Activated naive CD8-positive, alpha-beta T cell treated with anti-CD3 and anti-CD28 coated beads, Interleukin-2, amount 50 U/mL, for 24 hours (primary cell): ENCODE measurements at regions not wholly inside any gene's neighbourhood (a gene's known extent, or its start where the extent isn't known, plus 50 kb on each side); places are given as distances from the start of the nearest gene placed in this dataset.

Experiments used
- ATAC-seq: fragments of 150-1000 bp; cut with Tn5 transposase; one replicate; pipeline ENCODE4 v1.10.0; 2021
- DNase-seq: peaks from one replicate; pipeline ENCODE4 v3.0.0; 2021
- H3K27ac Mint-ChIP-seq: one replicate; pipeline ENCODE4 v1.8.0; 2021; ENCODE audit warnings: mild to moderate bottlenecking, mixed read lengths
- H3K27me3 Mint-ChIP-seq: one replicate; pipeline ENCODE4 v1.8.0; 2021; ENCODE audit warnings: mixed read lengths
- H3K36me3 Mint-ChIP-seq: one replicate; pipeline ENCODE4 v1.8.0; 2021; ENCODE audit warnings: low read depth, mixed read lengths
- H3K4me1 Mint-ChIP-seq: one replicate; pipeline ENCODE4 v1.8.0; 2021; ENCODE audit warnings: mixed read lengths
- H3K4me3 Mint-ChIP-seq: one replicate; pipeline ENCODE4 v1.8.0; 2021; ENCODE audit warnings: mild to moderate bottlenecking, moderate library complexity, mixed read lengths
- H3K9me3 Mint-ChIP-seq: one replicate; pipeline ENCODE4 v1.8.0; 2021; ENCODE audit warnings: mixed read lengths

GRCh38 chr11:29320196-29320595 lies 696.6 kb downstream of the KCNA4 start:
- DNase-seq (no peak), ATAC-seq (no peak)
- Mint-ChIP-seq H3K4me1 (no peaks in the 10 kb centered on the region), H3K4me3 (no peak overlapping the region), H3K27ac (no peak overlapping the region), H3K27me3 (no peaks in the 10 kb centered on the region), H3K36me3 (no peaks in the 10 kb centered on the region), H3K9me3 (peaks cover 3% of the 10 kb centered on the region)

DNA sequence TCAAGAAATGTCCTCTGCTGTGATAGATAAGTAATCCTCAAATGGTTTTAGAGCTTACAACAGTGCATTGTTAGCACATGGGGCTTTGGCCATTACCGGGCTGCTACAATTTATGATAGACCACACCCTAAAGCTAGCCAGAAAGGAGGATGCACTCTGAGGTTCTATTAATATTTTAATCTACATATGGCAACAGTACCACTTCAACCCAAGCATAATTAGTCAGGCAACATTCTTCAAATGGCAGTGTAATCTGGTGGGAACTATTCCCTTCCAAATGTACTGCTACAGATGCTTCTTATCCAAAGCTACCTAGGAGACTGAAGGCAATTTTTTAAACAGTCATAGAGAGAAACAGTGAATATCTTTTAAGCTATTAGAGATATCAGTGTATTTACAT lies 697.6 kb downstream of the KCNA4 start:
- H3K4me3 Mint-ChIP-seq, result no peak overlapping the region
- no peaks in the 10 kb centered on the region for H3K4me1 Mint-ChIP-seq
- H3K9me3 Mint-ChIP-seq, result peaks cover 6% of the 10 kb centered on the region
- no peak overlapping the region for H3K27ac Mint-ChIP-seq
- DNase-seq, result no peak
- H3K36me3 Mint-ChIP-seq, result no peaks in the 10 kb centered on the region
- ATAC-seq, result no peak
- no peaks in the 10 kb centered on the region for H3K27me3 Mint-ChIP-seq

GRCh38 chr11:29318134-29318845 lies 698.5 kb downstream of the KCNA4 start:
- ATAC-seq, result no peak
- Mint-ChIP-seq H3K36me3 (no peaks in the 10 kb centered on the region), H3K27ac (no peak overlapping the region), H3K27me3 (no peaks in the 10 kb centered on the region), H3K9me3 (peaks cover 6% of the 10 kb centered on the region), H3K4me1 (no peaks in the 10 kb centered on the region), H3K4me3 (no peak overlapping the region)
- DNase-seq, result no peak

DNA sequence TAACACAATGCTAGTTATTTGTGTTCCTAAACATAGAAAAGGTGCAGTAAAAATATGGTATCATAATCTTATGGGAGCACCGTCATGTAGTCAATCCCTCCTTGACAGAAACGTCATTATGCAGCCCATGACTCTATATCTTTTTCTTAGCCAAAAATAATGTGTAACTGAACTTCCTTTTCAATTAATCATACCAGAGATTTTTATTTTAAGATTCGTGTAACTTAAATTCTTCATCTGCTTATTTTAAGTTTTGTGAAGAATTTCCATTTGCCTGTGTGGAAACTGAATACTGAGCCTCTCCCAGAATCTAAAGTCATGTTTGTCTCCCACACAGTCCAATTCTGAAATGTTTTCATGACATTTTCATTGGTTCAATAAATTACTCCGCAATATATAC lies 699.1 kb downstream of the KCNA4 start:
- H3K27me3 Mint-ChIP-seq, result no peaks in the 10 kb centered on the region
- peaks cover 6% of the 10 kb centered on the region for H3K9me3 Mint-ChIP-seq
- no peak overlapping the region for H3K4me3 Mint-ChIP-seq
- no peak overlapping the region for H3K27ac Mint-ChIP-seq
- ATAC-seq (no peak), DNase-seq (no peak)
- H3K36me3 Mint-ChIP-seq, result no peaks in the 10 kb centered on the region
- no peaks in the 10 kb centered on the region for H3K4me1 Mint-ChIP-seq

DNA sequence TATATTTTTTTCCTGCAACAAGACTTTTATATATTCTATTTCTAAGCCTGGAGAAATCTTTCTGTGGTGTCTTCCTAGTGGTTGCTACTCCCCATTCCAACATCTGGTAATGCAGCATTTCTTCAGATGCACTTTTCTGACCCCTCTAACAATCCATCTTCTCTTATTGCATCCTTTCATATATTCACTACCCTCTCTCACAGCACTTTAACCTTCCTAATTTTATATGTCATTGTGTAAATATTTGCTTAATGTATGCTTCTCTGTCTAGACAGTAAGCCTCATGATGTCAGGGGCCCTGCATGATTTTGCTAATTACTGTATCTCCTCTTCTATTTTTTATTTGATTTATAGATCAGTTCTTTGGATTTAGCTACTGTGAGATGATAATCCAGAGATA lies 701.6 kb downstream of the KCNA4 start:
- peaks cover 10% of the 10 kb centered on the region for H3K9me3 Mint-ChIP-seq

GRCh38 chr11:29314211-29314610 lies 702.6 kb downstream of the KCNA4 start:
- ATAC-seq (no peak), DNase-seq (no peak)
- Mint-ChIP-seq H3K36me3 (no peaks in the 10 kb centered on the region), H3K4me1 (no peaks in the 10 kb centered on the region), H3K4me3 (no peak overlapping the region), H3K9me3 (peaks cover 10% of the 10 kb centered on the region), H3K27me3 (no peaks in the 10 kb centered on the region), H3K27ac (no peak overlapping the region)

More for the DNA sequence above, 701.6 kb downstream of the KCNA4 start:
- Mint-ChIP-seq H3K27ac (no peak overlapping the region), H3K4me3 (no peak overlapping the region), H3K27me3 (no peaks in the 10 kb centered on the region), H3K36me3 (no peaks in the 10 kb centered on the region), H3K4me1 (no peaks in the 10 kb centered on the region)
- ATAC-seq, result no peak
- no peak for DNase-seq

DNA sequence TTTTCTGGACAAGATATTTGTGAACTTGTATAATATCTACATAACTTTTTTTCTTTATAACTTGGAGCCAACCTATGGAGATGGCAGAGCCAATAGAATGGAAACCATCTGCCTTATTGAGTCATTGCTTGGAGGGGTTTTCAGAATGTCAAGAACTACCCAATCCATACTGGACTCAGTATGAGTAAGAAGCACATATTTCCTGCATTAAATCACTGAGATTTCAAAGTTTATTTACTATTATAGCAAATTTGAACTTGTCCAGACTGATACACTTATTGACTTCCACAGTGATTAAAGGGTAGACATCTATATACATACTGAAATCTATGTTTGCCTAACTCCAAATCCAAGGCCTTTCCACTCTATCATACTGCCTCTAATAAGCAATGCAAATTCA lies 704.0 kb downstream of the KCNA4 start:
- Mint-ChIP-seq H3K9me3 (peaks cover 10% of the 10 kb centered on the region), H3K4me1 (no peaks in the 10 kb centered on the region), H3K4me3 (no peak overlapping the region), H3K36me3 (no peaks in the 10 kb centered on the region), H3K27ac (no peak overlapping the region), H3K27me3 (no peaks in the 10 kb centered on the region)
- DNase-seq, result no peak
- no peak for ATAC-seq

DNA sequence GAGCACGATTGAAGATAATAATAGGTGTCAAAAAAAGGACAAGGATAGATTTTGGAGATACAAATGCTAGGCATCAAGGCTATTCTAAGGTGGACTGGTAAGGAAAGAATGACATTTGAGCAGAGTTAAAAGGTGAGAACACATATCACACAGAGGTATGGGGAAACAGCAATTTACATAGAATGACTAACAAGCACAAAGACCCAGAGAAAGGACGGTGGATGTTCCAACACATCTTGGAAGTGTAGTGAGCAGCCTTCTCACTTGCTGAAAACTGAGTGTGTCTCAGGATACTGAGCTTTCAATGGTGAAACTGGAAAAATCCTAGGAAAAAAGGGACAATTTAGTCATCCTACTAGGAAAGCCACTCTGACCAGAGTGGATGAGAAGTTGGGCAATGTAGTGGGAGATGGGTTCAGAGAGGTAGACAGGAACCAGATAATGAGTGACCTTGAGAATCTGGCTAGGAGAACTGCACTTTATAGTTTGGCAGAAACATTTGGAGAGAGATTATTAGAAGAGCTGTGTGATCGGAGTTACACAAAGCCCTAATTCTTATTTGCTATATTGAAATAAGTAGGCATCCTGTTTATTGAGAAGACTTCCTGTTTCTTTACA lies 706.0 kb downstream of the KCNA4 start:
- no peak overlapping the region for H3K4me3 Mint-ChIP-seq
- ATAC-seq (no peak), DNase-seq (no peak)
- no peak overlapping the region for H3K27ac Mint-ChIP-seq
- peaks cover 10% of the 10 kb centered on the region for H3K9me3 Mint-ChIP-seq
- no peaks in the 10 kb centered on the region for H3K4me1 Mint-ChIP-seq
- H3K36me3 Mint-ChIP-seq, result no peaks in the 10 kb centered on the region
- H3K27me3 Mint-ChIP-seq, result no peaks in the 10 kb centered on the region

- Mint-ChIP-seq H3K9me3 (peaks cover 9% of the 10 kb centered on the region), H3K27ac (no peak overlapping the region), H3K4me1 (no peaks in the 10 kb centered on the region), H3K27me3 (no peaks in the 10 kb centered on the region), H3K4me3 (no peak overlapping the region), H3K36me3 (no peaks in the 10 kb centered on the region)
- ATAC-seq (no peak), DNase-seq (no peak)
Observed at GRCh38 chr11:29309992-29310391, 706.8 kb downstream of the KCNA4 start.

- DNase-seq, result no peak
- no peak for ATAC-seq
- Mint-ChIP-seq H3K27ac (no peak overlapping the region), H3K4me3 (no peak overlapping the region), H3K36me3 (no peaks in the 10 kb centered on the region), H3K4me1 (no peaks in the 10 kb centered on the region), H3K9me3 (peaks cover 11% of the 10 kb centered on the region), H3K27me3 (no peaks in the 10 kb centered on the region)
Observed at GRCh38 chr11:29306527-29306926, 710.3 kb downstream of the KCNA4 start.

DNA sequence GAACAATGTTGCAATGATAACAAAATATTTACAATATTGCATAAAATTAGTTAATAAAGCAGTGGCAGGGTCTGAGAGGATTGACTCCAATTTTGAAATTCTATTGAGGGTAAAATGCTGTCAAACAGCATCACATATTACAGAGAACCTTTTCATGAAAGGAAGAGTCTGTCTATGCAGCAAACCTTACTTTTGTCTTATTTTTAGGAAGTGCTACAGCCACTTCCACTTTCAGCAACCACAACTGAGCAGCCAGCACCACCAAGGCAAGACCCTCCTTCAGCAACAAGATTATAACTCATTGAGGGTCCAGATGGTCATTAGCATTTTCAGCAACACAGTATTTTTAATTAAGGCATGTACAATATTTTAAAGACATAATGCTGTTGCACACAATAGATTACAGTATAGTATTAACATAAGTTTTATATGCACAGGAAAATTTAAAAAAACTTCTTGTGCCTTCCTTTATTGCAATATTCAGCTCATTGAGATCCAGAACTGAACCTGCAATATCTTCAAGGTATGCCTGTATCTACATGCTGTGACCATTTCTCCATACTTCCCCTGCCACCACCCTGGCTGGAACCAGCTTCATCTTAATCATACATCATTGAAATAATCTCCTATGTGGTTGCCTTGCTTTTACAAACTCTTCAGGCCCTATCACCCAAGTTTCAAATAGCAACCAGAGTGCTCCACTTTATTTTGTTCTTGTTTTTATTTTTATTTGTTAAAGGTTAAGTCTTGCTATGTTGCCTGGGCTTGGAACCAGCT lies 711.2 kb downstream of the KCNA4 start:
- Mint-ChIP-seq H3K27me3 (no peaks in the 10 kb centered on the region), H3K36me3 (no peaks in the 10 kb centered on the region), H3K4me3 (no peak overlapping the region), H3K9me3 (peaks cover 8% of the 10 kb centered on the region), H3K27ac (no peak overlapping the region), H3K4me1 (no peaks in the 10 kb centered on the region)
- ATAC-seq (no peak), DNase-seq (no peak)

DNA sequence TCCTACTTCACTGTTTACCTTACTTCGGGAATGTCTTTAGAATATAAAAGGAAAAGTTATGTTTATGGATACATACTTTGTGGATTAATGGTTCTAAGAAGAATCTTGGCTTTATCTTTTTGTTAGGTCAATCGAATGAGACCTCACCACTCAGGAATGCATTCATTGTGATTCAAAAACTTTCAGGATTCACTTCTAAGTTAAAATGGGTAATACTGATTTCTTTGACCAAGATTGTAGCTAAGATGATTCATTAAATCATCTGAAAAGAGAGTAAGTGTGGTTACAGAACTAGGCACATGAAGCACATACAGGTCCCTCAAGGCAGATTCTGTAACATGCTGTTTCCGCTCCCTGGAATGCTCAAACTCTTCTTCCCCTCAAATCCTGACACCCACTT lies 716.4 kb downstream of the KCNA4 start:
- Mint-ChIP-seq H3K36me3 (no peaks in the 10 kb centered on the region), H3K9me3 (peaks cover 10% of the 10 kb centered on the region), H3K27ac (no peak overlapping the region), H3K4me1 (no peaks in the 10 kb centered on the region), H3K4me3 (no peak overlapping the region), H3K27me3 (no peaks in the 10 kb centered on the region)
- ATAC-seq (no peak), DNase-seq (no peak)

DNA sequence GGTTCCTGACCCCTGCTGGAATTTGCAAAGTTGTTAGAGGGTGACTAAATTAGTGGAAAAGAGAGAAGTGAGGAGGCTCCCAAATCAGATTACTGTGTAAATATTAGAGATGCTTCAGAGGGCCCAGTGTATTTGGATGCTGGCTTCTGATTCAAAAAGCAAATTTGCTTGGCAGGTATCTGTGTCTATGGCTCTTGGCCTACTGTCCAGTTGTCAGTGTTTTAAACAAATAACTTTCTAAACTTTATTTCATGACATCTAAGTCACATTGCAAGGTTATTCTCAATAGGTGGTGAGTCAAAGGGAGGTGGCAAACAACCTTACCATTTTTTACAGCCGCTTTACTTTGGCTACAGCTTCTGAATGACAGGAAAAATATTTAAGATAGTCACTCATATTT lies 720.1 kb downstream of the KCNA4 start:
- ATAC-seq (no peak), DNase-seq (no peak)
- Mint-ChIP-seq H3K36me3 (no peaks in the 10 kb centered on the region), H3K27me3 (no peaks in the 10 kb centered on the region), H3K4me3 (no peak overlapping the region), H3K9me3 (peaks cover 8% of the 10 kb centered on the region), H3K4me1 (no peaks in the 10 kb centered on the region), H3K27ac (no peak overlapping the region)

DNA sequence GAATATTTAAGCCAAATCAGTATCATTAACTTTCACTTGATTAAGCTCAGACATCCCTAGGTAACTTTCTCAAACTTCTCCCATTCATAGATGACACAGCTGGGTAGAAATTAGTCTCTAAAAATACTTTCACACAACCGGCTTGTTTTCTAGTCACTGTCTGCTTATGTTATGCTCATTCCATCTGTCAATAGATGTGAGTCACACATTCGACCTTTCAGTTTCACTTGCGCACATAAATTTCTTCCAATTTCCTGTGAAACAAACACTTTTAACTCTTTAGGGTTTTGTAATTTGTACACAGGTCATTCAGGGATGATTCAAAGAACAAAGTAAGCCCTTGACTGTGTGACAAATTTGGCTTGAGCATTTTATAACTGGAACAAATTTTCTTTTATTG lies 723.0 kb downstream of the KCNA4 start:
- H3K4me3 Mint-ChIP-seq, result no peak overlapping the region
- ATAC-seq (no peak), DNase-seq (no peak)
- H3K9me3 Mint-ChIP-seq, result peaks cover 13% of the 10 kb centered on the region
- H3K27me3 Mint-ChIP-seq, result no peaks in the 10 kb centered on the region
- H3K27ac Mint-ChIP-seq, result no peak overlapping the region
- H3K36me3 Mint-ChIP-seq, result no peaks in the 10 kb centered on the region
- no peaks in the 10 kb centered on the region for H3K4me1 Mint-ChIP-seq

DNA sequence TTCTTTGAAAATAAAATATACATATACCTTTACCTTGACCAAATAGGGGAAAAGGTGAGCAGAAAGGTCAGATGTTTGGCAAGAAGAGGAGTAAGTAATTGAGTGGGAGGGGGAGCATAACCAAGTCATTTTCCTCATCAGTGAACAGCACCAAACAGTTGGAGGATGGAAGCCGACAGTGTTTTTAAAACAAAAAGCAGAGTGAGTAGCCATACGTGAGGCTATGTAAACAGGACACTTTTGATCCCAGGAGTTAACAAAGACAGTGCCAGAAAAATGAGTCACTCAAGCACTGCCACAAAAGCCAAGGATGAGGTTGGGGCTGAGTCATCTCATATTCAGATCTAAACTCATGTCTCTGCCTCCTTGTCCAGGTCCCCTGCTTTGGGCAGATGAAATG lies 734.7 kb downstream of the KCNA4 start:
- no peaks in the 10 kb centered on the region for H3K36me3 Mint-ChIP-seq
- H3K27me3 Mint-ChIP-seq, result no peaks in the 10 kb centered on the region
- no peak overlapping the region for H3K4me3 Mint-ChIP-seq
- DNase-seq (no peak), ATAC-seq (no peak)
- no peak overlapping the region for H3K27ac Mint-ChIP-seq
- no peaks in the 10 kb centered on the region for H3K4me1 Mint-ChIP-seq
- H3K9me3 Mint-ChIP-seq, result peaks cover 4% of the 10 kb centered on the region
